GM12872 (cell line): ENCODE measurements at regions not wholly inside any gene's neighbourhood (a gene's known extent, or its start where the extent isn't known, plus 50 kb on each side); places are given as distances from the start of the nearest gene placed in this dataset.

Source experiments
- TF ChIP-seq, protein P1 (sequence below): IDR thresholded peaks from 3 replicates; pipeline ENCODE4 v1.5.1; 2011; ENCODE audit warnings: low read depth, mild to moderate bottlenecking, low read length, moderate library complexity; ENCODE audit not compliant: insufficient read depth

GRCh38 chr5:56420323-56420722 is 187.2 kb upstream of the ANKRD55 start:
- TF ChIP-seq, protein P1, sequence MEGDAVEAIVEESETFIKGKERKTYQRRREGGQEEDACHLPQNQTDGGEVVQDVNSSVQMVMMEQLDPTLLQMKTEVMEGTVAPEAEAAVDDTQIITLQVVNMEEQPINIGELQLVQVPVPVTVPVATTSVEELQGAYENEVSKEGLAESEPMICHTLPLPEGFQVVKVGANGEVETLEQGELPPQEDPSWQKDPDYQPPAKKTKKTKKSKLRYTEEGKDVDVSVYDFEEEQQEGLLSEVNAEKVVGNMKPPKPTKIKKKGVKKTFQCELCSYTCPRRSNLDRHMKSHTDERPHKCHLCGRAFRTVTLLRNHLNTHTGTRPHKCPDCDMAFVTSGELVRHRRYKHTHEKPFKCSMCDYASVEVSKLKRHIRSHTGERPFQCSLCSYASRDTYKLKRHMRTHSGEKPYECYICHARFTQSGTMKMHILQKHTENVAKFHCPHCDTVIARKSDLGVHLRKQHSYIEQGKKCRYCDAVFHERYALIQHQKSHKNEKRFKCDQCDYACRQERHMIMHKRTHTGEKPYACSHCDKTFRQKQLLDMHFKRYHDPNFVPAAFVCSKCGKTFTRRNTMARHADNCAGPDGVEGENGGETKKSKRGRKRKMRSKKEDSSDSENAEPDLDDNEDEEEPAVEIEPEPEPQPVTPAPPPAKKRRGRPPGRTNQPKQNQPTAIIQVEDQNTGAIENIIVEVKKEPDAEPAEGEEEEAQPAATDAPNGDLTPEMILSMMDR = no peak

DNA sequence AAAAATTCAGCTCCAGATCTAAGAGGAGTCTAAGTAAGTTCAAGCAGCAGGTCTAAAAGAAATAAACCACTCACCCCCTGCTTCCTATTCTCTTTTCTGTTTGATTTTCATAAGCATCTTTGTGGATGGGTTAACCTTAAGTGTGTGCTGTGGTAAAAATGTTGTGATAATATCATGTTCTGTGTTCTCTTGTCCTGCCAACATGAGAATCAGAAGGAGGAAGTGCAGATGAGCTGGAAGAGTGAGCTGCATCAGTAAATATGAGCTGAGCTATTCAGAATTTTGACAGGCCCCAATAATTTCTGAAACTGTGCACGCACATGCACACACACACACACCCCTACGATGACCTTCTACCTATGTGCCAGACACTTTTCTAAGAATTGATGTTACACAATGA is 186.5 kb upstream of the ANKRD55 start:
- TF ChIP-seq, protein P1 = no peak

GRCh38 chr5:56415356-56415765 is 182.2 kb upstream of the ANKRD55 start:
- TF ChIP-seq, protein P1 = no peak

DNA sequence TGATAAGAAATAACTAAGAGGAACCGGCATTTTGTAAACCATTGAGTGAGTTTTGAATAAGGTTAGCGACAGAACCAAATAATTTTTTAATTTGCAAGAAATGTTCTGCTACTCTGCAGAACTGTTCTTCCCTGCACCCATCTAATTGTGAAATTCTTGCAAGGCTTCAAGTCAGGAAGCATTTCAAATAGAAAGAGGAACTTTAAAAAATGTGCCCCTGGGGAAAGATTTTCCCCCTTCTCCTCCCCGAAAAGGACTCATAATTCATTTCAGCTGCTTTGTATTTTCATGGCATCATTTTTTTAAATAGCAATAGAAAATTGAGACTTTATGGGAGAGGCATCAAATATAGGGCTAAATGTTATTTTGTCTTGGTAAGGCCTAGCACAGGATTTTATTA is 180.9 kb upstream of the ANKRD55 start:
- TF ChIP-seq, protein P1 = no peak

- TF ChIP-seq, protein P1 = no peak
These were observed 180.4 kb upstream of the ANKRD55 start for GRCh38 chr5:56413546-56413945.

DNA sequence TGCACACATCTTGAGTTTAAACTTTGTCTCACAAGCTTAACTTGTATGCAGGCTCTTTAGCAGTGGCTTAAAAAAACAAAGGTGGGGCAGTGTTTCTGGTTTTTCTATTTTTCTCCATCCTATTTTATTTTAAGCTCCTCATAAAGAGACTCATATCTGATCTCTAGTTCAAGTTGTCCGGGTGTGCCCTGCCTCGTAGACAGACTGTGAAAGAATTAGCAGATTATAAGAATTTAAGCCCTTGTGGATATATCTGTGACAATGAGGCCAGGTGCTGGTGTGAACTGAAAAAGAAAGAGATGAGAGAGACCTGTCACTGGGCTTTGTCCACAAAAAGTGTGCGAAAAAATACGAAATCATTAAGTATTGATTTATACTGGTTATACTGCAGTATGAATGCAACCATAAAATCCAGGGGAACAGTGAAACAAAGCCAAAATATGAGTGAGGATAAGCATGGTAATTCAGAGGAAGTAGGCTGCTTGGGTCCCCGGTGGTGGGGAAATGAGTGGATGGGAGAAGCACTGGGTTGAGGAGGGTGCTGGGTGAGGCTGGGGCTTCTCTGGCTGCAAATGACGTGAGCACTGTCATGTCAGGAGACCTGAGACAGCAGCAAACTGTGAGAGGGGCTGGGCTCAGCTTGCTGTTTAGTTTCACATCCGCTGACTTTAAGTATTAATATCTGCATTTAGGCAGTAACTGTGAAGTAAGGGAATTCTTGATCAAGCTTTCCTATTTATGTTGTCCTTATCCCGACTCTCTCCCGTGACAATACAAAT is 179.7 kb upstream of the ANKRD55 start:
- TF ChIP-seq, protein P1 = no peak

- TF ChIP-seq, protein P1 = no peak
These were observed 177.6 kb upstream of the ANKRD55 start for GRCh38 chr5:56410696-56411095.
